NCI-H2227 treated with DMSO at 0.1 percent for 48 hours (cell line): ENCODE measurements at regions not wholly inside any gene's neighbourhood (a gene's known extent, or its start where the extent isn't known, plus 50 kb on each side); places are given as distances from the start of the nearest gene placed in this dataset.
"Not testable (repeated sequence)": the region's sequence is repeated elsewhere in the genome, so short reads cannot be mapped to it uniquely, and the experiment has no call there.

Experiments used
- DNase-seq: peaks from one replicate; lab custom pipeline; 2025; lab: John Stamatoyannopoulos, UW

- no peak for DNase-seq
Observed at GRCh38 chr2:53356291-53356905, 411.2 kb upstream of the CHAC2 start.

DNA sequence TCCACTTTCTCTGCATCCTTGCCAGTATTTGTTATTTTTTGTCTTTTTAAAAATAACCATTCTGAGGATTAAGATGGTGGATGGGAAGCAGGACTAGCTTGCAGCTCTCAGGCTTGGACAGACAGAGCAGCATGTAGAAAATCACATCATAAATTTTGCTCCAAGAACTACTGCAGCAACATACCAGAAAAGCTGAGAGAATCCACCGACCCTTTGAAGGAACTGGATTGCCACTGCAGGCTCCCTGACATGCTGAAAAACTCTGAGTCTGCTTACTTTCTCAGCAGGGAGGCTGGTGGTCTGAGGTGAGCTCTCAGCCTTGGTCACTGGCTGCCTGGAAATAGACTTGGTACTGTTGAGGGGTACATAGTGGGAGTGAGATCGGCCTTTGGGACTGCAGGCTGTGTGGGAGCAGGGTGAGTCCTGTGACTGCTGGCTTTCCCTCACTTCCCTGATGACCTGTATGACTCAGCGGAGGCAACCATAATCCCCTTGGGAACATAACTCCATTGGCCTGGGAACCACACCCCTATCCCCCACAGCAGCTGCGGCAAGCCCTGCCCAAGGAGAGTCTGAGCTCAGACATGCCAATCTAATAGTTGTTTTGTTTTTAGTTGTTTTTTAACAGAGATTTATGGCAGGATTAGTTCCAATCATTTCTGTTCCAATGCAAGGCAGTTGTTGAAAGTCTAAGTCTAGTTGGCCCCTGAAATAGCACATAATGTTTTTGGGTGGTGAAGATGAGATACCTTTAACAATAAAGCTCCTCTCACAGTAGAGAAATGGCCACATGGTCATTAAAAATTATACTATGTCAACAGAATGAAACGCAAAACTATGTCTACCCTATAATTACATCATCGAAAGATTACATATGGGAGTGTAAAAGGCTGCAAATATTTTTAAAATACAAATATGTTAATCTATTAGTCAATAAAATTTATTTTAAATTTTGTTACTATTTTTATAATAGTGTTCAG is 414.2 kb upstream of the CHAC2 start:
- DNase-seq: no peak

- DNase-seq: no peak
Observed at GRCh38 chr2:53347269-53347668, 420.3 kb upstream of the CHAC2 start.

GRCh38 chr2:53342248-53342647 is 425.4 kb upstream of the CHAC2 start:
- DNase-seq: no peak

DNA sequence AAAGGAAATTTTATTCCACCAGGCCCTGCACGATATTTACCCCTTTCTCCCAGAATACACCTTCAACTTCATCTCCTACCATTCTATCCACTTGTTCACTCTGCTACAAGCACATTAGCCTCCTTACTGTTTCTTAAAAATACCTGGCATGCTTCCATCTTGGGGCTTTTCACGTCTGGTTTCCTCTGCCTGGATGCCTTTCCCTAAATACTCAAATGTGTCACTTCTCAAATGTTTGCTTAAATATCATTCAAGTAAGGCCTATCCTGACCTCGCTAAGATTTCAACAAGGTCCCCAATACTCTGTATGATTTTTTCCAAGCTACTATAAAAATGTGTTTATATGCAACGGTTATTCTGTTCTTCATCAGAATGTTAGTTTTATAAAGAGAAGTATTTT is 433.0 kb upstream of the CHAC2 start:
- no peak for DNase-seq

DNA sequence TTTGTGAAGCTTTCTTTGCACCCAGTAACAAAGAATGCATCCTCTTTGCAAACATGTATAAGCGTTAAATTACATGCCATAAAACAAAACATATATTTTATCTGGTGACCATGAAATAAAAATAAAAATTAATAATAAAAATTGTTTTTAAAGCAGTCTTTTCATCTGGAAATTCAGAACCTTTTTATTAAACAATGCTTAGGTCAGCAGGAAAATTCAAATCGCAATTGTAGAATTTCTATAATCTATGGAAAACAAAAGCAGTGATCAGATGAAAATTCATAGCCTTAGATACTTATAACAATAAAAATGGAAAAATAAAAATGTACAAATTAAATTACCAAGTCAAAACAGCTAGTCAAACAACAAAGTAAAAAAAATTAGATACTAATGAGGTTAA is 435.9 kb upstream of the CHAC2 start:
- DNase-seq: no peak

- DNase-seq: no peak
Observed at GRCh38 chr2:53317861-53318260, 449.7 kb upstream of the CHAC2 start.

DNA sequence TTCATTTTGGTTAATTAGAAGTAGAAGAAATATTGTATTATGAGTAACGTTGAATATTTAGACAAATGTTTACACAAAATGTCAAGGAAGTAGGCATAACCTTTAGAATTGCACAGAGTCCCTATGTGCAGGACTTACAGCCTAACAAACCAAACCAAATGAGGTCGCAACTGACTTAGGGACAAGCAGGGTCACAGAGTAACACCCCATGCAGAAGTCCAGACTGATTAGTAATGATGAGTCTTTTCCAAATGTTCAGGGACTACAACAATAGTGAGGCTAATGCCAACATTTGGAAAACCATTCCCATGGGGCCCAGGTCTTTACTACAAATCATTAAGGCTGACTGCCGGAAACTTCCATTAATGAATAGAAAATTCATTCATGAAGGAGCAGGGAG is 452.5 kb upstream of the CHAC2 start:
- DNase-seq: no peak

- no peak for DNase-seq
Observed at GRCh38 chr2:53314718-53315117, 452.9 kb upstream of the CHAC2 start.

DNA sequence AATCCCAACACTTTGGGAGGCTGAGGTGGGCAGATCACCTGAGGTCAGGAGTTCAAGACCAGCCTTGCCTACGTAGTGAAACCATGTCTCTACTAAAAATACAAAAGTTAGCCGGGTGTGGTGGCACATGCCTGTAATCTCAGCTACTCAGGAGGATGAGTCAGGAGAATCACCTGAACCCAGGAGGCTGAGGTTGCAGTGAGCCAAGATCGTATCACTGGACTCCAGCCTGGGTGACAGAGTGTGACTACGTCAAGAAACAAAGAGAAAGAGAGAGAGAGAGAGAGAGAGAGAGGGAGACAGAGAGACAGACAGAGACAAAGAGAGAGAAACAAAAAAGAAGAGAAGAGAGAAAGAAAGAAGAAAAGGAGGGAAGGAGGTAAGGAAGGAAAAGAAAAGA is 454.0 kb upstream of the CHAC2 start:
- not testable (repeated sequence) for DNase-seq

DNA sequence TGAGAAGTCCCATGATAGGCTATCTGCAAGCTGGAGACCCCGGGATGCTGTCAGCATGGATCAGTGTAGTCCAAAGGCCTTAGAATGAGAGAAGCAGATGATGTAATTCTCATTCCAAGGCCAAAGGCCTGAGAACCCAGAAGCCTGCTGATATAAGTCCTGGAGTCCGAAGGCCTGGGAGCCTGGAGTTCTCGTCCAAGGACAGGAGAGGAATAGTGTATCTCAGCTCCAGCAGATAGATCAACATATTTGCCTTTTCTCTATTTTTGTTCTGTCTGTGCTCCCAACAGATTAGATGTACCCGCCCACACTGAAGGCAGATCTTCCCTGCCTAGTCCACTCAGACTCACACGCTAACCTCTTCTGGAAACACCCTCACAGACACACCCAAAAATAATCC is 454.9 kb upstream of the CHAC2 start:
- no peak for DNase-seq

GRCh38 chr2:53312181-53312580 is 455.4 kb upstream of the CHAC2 start:
- DNase-seq: no peak

- DNase-seq: no peak
Observed at GRCh38 chr2:53303012-53303578, 464.5 kb upstream of the CHAC2 start.

GRCh38 chr2:53302455-53302854 is 465.1 kb upstream of the CHAC2 start:
- no peak for DNase-seq

GRCh38 chr2:53289309-53290006 is 478.1 kb upstream of the CHAC2 start:
- no peak for DNase-seq

DNA sequence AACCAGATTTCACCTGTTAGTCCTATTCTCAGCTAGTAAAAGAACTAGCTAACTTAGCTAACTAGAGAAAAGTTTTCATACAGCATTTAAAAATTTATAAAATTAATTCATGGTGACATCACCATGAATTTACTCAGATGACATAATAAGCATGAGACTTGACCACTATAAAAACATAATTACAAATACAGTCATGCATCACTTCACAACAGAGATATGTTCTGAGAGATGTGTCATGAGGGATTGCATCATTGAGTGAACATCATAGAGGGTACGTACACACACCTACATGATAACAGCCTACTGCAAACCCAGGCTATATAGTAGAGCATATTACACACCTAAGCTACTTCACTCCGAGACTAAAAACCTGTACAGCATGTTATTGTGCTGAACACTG is 481.3 kb upstream of the CHAC2 start:
- DNase-seq: no peak

DNA sequence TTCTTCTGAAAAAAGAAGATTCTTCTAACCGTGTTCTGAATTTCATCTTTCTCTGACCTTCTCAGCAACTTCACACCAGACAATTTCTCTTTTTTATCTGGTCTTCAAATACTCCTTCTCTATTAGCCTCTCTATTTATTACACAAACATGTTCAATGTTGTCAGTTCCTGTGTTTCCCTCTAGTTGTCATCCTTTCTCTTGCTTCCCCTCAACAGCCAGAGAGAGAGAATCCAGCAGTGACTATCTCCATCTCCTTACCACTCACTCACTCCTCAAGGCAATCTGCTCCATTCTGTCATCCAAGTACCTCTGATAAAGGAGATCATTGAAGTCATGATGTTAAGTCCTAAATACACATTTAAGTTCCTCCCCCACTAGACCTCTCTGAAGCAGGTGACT is 491.9 kb upstream of the CHAC2 start:
- no peak for DNase-seq

DNA sequence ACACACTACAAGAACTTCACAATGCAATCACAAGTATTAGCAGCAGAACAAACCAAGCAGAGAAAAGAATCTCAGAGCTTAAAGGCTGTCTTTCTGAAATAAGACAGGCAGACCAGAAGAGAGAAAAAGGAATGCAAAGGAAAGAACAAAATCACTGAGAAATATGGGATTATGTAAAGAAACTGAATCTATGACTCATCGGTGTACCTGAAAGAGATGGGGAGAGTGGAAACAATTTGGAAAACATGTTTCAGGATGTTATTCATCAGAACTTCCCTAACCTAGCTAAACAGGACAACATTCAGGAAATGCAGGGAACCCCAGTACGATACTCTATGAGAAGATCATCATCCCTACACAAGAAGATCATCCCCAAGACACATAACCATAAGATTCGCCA is 499.0 kb upstream of the CHAC2 start:
- DNase-seq: no peak

DNA sequence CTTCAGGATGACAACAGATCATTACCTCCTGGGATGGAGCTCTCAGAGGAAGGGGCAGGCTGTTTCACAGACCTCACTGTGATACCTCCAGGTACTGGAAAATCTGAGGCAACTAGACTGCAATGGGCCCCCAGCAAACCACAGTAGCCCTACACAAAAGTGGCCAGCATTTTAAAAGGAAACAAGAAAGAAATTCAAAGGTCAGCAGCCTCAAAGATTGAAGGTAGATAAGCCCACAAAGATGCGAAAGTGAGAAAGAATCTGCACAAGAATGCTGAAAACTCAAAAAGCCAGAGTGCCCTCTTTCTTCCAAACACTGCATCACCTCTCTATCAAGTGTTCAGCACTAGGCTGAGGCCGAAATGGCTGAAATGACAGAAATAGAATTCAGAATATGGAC is 499.5 kb upstream of the CHAC2 start:
- no peak for DNase-seq

- DNase-seq: no peak
Observed at GRCh38 chr2:53265544-53266299, 501.9 kb upstream of the CHAC2 start.

DNA sequence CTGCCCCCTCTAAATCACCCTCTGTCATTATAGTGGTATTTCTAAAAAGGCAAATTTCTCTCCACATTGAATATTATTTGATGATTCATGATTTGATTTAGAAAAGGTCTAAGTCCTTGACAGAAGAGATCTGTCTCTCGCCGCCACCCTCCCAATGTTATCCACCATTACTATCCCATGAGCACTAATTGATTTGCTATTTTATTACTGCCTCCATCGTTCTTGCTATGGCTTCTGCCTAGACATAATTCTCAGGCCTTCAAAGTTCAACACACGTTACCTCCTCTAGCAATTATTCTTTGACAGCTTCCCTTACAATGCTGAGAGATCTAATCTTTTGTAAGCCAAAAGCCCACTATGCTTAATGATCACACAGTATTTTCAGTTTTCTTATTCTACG is 507.0 kb upstream of the CHAC2 start:
- no peak for DNase-seq
